CD4-positive, alpha-beta T cell treated with Interleukin-6 for 4 hours (primary cell): ENCODE measurements at regions not wholly inside any gene's neighbourhood (a gene's known extent, or its start where the extent isn't known, plus 50 kb on each side); places are given as distances from the start of the nearest gene placed in this dataset.
"Not testable (repeated sequence)": the region's sequence is repeated elsewhere in the genome, so short reads cannot be mapped to it uniquely, and the experiment has no call there.

Experiments used
- DNase-seq: peaks from one replicate; pipeline ENCODE4 v3.0.0-alpha.2; 2020; ENCODE audit warnings: mixed read lengths

GRCh38 chr2:224146356-224147160, 107.5 kb upstream of the SERPINE2 start:
- no peak for DNase-seq

GRCh38 chr2:224145751-224146355, 106.8 kb upstream of the SERPINE2 start:
- DNase-seq, result no peak

- no peak for DNase-seq
Observed at GRCh38 chr2:224143526-224143925, 104.4 kb upstream of the SERPINE2 start.

- no peak for DNase-seq
Observed at GRCh38 chr2:224142397-224143312, 103.6 kb upstream of the SERPINE2 start.

GRCh38 chr2:224141304-224141703, 102.2 kb upstream of the SERPINE2 start:
- no peak for DNase-seq

GRCh38 chr2:224137208-224137607, 98.1 kb upstream of the SERPINE2 start:
- no peak for DNase-seq

GRCh38 chr2:224136396-224136795, 97.3 kb upstream of the SERPINE2 start:
- DNase-seq, result no peak

GRCh38 chr2:224135881-224136280, 96.8 kb upstream of the SERPINE2 start:
- DNase-seq, result no peak

GRCh38 chr2:224134003-224134734, 95.1 kb upstream of the SERPINE2 start:
- DNase-seq, result no peak

GRCh38 chr2:224133387-224133786, 94.3 kb upstream of the SERPINE2 start:
- DNase-seq, result no peak

GRCh38 chr2:224127871-224128501, 88.9 kb upstream of the SERPINE2 start:
- DNase-seq, result no peak

- DNase-seq, result no peak
Observed at GRCh38 chr2:224126440-224126839, 87.4 kb upstream of the SERPINE2 start.

GRCh38 chr2:224126003-224126402, 86.9 kb upstream of the SERPINE2 start:
- no peak for DNase-seq

- DNase-seq, result no peak
Observed at GRCh38 chr2:224122542-224122941, 83.5 kb upstream of the SERPINE2 start.

- DNase-seq, result no peak
Observed at GRCh38 chr2:224121406-224122067, 82.5 kb upstream of the SERPINE2 start.

- no peak for DNase-seq
Observed at GRCh38 chr2:224120986-224121385, 81.9 kb upstream of the SERPINE2 start.

- DNase-seq, result not testable (repeated sequence)
Observed at GRCh38 chr2:224119846-224120245, 80.8 kb upstream of the SERPINE2 start.

- DNase-seq, result no peak
Observed at GRCh38 chr2:224114428-224114827, 75.3 kb upstream of the SERPINE2 start.

GRCh38 chr2:224113930-224114329, 74.8 kb upstream of the SERPINE2 start:
- DNase-seq, result not testable (repeated sequence)

GRCh38 chr2:224111576-224111975, 72.5 kb upstream of the SERPINE2 start:
- no peak for DNase-seq

GRCh38 chr2:224110811-224111210, 71.7 kb upstream of the SERPINE2 start:
- no peak for DNase-seq

- no peak for DNase-seq
Observed at GRCh38 chr2:224109751-224110150, 70.7 kb upstream of the SERPINE2 start.
